T47D (cell line): ENCODE measurements at regions not wholly inside any gene's neighbourhood (a gene's known extent, or its start where the extent isn't known, plus 50 kb on each side); places are given as distances from the start of the nearest gene placed in this dataset.

ENCODE experiments used
- DNase-seq, 2 experiments: peaks; one replicate each; pipeline versions ENCODE4 v3.0.0 to v3.0.0-alpha.2; 2011 to 2012; ENCODE audit warnings: low read depth in 1 of 2, low spot score in 1 of 2
- JUND ChIP-seq: IDR thresholded peaks from 2 replicates; pipeline ENCODE4 v1.6.1; 2012; ENCODE audit warnings: low read depth
- in situ Hi-C: cut with HindIII; loops from 2 replicates; pipeline ENCODE4 v1.10.0; 2016; ENCODE audit warnings: low sequenced_read_pairs, low pct_unique_long_range_greater_than_20kb

DNA sequence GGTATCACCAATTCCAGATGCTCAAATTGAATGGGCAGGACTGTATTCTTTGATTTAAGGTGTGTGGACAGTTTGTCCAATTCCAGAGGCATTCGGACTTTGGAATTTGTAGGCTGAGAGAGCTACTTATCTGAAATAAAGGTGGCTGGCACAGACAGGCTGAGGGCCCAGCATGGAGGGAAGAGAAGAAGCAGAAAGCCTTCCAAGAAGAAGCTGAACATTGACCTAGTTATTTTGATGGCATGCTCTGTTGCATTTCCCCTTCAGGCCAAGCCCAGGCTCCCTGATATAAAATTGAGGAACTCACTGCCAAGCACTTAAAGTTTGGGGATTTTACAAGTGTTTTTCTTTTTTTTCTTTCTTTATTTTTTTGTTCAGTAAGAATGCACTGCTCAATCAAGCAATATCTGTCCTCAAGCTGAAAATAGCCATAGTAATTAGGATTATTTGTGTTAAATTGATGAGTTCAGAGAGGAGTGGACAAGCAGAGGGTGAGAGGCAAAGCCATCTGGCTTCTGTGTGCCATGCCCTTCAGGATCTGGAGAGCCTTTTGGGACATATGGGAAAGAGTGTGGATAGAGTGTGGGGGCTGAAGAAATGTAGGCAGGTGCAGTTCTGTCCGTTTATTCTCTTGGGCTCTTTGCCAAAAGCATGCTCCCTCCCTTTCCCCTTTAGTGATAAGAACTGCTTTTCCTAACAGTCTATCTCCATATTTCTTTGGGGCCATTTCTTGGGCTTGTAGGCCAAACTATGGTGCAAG is 148.9 kb downstream of the OXSM start:
- no peak for DNase-seq
- no peak for TF ChIP-seq JUND

DNA sequence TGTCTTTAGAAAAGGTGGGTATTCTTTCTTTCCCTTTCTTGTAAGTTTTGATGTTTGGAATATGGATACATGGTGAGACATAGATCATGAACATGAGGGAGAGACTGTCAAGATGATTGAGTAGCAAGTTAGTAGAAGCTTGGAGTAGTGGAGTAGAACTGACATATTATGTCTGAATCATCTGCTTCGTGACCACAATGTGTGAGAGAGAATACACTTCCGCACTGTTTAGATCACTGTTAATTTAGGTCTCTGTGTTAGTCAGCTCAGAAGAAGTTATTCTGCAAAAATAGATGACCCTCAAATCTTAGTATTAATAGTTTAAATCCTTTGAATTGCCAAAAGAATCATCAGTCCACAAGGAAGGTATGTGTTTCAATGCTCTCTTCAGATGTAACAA is 151.0 kb downstream of the OXSM start:
- in situ Hi-C loops, result no loop called here
- no peak for TF ChIP-seq JUND
- no peak for DNase-seq

More for the DNA sequence above, 148.9 kb downstream of the OXSM start:
- in situ Hi-C loops, result no loop called here

DNA sequence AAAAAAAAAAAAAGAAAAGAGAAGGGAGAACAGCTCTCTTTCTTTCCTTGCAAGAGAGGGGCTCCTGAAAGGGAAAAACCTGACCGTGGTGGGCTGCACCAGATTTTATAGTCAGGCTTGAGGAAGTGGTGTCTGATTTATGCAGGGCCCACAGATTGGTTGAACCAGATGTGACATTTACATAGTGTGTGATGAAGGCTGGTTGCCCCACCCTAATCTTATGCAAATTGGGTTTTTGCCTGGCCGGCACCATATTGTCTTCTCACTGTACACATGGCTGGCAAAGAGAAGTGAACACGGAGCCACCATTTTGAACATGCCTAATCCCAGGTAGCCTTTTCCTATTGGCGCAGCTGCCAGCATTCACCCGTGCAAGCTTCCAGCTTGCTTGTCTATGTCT is 154.4 kb downstream of the OXSM start:
- TF ChIP-seq JUND, result no peak
- in situ Hi-C loops, result no loop called here
- DNase-seq, result no peak

DNA sequence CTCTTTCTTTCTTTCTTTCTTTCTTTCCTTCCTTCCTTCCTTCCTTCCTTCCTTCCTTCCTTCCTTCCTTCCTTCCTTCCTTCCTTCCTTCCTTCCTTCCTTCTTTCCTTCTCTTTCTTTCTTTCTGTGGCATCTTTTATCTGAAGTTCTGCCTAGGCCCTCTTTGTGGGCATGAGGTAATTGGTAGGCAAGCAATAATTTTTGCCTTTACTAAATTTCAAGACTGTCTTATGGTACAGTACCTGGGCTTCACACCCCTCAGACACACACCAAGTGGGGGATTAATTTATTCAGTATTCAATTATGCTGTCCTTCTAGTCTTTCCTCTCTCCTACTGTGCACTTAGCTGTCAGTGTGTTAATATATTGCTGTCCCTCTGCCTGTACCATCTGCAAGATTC is 155.5 kb downstream of the OXSM start:
- in situ Hi-C loops, result no loop called here
- no peak for DNase-seq
- no peak for TF ChIP-seq JUND

DNA sequence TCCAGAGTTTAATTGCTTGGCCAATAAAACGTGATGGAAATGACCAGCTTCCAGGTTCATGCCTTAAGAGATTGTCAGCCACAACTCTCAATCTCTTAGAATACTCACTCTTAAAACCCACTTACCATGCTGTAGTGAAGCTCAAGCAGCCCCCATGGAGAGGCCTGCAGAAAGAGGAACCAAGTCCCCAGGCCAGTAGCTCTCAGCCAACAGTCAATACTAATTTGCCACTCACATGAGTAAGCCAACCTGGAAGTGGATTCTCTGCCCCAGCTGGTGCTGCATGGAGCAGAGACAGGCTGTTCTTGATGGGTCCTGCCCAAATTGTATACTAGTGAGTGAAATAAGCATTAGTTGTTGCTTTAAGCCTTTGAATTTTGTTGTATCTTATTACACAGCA is 155.9 kb downstream of the OXSM start:
- TF ChIP-seq JUND, result no peak
- no peak for DNase-seq
- in situ Hi-C loops, result no loop called here

DNA sequence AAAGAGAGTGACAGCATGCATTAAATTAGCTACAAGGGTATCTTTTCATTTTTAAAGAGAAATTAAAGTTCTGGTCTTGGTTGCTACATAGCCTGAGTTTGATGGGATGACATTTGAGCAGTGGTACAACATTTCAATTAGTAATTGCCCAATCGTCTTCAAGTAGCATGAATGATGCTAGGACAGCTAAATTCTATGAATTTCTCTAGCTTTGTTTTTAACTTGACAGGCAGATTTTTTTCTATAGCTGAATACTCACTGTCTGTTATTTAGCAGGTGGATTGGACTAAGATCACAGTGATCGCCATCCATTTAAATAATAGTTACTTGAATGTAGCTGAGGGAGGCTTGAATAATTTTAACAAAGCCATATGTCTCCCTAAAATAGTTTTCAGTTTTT is 162.2 kb downstream of the OXSM start:
- in situ Hi-C loops, result no loop called here
- DNase-seq, result no peak
- no peak for TF ChIP-seq JUND

DNA sequence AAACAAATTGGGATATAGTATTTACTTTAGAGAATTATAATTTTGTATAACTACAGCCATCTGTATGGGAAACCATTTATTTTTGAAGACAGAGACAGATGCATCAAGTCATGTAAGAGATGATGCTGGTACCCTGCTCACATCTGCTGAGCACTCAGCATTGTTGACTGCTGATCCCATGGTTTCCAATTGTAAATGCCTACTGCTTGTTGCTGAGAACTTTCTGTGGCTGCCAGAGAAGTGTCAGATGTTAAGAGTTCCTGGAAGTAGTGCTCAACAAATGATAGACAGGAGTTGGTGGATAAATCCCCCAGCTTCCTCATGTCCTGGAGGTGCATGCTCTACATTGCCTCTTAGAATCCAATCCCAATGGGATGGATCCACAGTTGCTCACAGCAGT is 167.1 kb downstream of the OXSM start:
- in situ Hi-C loops, result no loop called here
- no peak for TF ChIP-seq JUND

DNA sequence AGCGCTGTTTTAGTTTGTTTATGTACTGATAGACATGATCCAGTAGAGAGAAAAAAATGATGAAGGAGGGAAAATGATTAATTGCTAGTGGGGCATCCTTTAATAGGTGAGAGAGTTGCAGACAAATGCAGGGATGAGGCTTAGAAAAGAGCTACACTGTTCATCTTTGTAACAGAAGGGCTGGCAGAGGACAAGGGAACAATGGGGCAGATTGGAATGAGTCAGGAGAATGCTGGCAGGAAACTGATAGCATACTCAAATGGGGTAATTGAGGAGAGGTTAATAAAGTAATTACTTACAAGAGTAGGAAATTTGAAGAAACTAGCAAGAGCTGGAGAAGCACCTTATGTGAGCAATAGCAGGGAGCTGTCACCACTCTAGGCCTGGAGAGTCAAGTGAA is 170.9 kb downstream of the OXSM start:
- DNase-seq, result no peak
- in situ Hi-C loops, result no loop called here
- no peak for TF ChIP-seq JUND

More for the DNA sequence above, 167.1 kb downstream of the OXSM start:
- DNase-seq, result no peak

DNA sequence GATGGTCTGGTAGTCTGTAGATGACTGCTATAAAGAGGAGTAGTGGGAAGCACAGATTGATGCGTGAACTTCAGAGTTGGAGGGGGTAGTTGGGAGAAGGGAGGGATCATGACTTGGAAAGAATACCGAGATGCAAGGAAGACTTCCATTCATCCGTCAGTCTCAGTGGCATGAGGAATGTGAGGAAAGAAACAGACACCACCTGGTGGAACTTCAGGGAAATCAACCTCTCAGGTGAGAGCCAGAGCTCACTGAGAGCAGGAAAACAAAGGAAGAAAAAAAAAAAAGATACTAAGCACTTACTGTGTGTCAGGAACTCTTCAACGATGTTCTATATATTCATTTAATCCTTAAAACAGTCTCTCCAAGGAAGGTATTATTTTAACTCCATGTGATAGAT is 172.4 kb downstream of the OXSM start:
- in situ Hi-C loops, result no loop called here
- peak; percentile 42 to 78 for DNase-seq
- TF ChIP-seq JUND, result no peak

DNA sequence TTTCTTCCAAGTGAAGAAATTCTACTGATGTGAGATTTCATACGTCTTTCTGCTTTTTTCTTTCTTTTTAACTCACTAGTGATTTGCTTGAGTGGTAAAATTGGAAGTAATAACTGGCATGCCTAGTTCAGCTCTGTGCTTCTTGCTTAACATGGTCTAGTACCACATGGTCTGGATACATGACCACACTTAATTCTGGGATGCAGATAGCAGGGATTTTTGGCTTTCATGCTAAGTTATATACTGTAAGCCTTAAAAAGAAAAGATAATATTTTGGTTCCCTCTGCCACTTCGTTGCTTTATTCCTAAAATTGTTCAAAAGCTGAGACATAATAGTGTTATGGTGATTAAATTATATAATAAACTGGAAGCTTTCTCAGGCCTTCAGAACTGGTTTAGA is 174.3 kb downstream of the OXSM start:
- DNase-seq, result no peak
- in situ Hi-C loops, result no loop called here
- no peak for TF ChIP-seq JUND

DNA sequence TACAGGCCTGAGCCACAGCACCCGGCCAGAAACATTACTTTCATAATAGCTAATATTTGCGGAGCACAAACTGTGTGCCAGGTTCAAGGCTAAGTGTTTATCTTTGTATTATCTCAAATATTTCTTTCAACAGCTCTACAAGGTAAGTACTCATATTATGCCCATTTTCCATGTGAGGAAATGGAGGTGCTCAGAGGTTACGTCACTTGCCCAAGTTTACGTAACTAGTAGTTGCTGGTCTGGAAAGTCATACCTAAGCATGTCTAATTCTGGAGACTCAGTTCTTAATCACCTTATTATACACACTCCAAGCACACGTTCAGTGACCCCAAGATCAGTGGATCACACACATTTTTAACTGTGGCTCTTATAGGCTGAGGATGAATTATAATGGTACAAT is 177.5 kb downstream of the OXSM start:
- TF ChIP-seq JUND, result no peak
- in situ Hi-C loops, result no loop called here
- DNase-seq, result no peak

DNA sequence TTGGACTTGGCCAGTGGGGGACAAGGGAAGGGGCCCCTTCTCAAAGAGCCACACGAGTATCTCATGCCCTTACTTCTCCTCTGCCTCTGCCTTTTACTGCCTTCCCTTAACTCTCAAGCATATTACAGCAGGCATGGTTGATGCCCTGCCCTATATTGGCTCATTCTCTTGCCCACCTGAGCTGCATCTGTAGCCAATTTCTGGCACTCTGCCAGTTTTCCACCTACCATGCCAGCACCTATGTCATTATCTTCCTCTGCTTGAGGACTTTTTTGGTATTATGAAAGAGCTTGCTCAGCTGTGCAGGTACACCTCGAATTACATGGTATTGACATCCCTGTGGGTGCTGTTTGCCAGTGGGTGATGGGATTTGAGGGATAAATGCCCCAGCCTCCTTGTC is 181.8 kb downstream of the OXSM start:
- in situ Hi-C loops, result no loop called here
- DNase-seq, result no peak
- TF ChIP-seq JUND, result no peak

DNA sequence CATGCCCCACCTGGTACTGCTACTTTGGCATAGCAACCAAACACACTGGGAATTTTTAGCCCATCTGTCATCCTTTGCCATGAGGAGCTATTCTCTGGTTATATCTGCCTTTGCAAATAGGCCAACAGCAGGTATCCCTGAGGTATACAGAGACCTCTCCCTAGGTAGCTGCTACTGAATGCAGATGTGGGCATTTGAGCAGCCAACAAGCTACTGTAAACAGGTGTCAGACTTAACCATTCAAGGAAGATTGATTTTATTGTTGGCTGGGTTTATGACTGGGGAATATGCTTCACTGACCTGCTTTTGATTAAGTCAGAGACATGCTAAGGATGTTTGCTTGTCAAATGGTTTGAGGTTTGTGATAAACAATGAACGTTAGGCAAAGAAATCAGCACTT is 183.2 kb downstream of the OXSM start:
- in situ Hi-C loops, result no loop called here
- no peak for TF ChIP-seq JUND
- DNase-seq, result no peak

DNA sequence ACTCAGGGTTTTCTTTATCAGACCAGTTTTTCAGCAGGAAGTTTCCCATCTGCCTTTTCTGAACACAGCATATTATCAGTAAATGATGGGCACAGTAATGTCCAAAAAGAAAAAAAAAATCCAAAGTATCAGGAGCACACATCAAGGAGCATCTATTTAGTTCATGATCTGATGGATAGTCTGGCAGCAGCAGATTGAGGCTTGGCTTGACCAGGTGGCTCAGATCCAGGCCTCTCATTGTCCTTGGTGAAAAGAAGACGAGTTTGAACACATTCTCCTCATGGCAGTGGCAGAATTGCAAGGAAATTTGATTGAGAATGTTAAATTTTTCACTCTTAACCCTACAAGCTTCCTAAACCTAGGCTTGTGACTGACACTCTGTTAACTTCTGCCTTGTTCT is 192.9 kb downstream of the OXSM start:
- in situ Hi-C loops, result no loop called here
- no peak for DNase-seq
- no peak for TF ChIP-seq JUND

DNA sequence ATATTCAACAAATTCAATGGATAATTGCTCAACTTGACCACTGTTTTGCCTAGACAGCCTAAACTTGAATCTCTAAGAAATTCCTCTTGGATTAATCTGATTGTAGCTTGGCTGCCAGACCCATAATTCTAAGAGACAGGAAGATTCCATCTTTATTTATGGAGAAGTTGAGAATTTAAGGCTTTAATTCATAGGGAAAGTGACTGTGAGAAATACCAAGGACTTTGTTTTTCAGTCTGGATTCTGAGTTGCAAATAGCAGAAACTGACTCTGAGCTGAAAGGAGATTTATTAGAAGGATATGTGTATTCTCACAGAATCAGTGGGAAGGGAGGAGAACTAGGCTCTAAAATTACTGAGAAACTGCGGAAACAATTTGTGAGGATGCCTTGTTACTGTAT is 195.7 kb downstream of the OXSM start:
- in situ Hi-C loops, result no loop called here
- no peak for TF ChIP-seq JUND
- no peak for DNase-seq
